GM23248 (cell line): ENCODE measurements at regions not wholly inside any gene's neighbourhood (a gene's known extent, or its start where the extent isn't known, plus 50 kb on each side); places are given as distances from the start of the nearest gene placed in this dataset.

Source experiments
- EZH2 ChIP-seq: fragments of 200-600 bp; sonication (generic); IDR thresholded peaks from 2 replicates; pipeline ENCODE4 v1.6.1; 2018; ENCODE audit warnings: antibody characterized with exemption, mild to moderate bottlenecking; ENCODE audit not compliant: insufficient read depth, poor library complexity, severe bottlenecking
- EZH2phosphoT487 ChIP-seq: fragments of 200-600 bp; sonication (generic); IDR thresholded peaks from 2 replicates; pipeline ENCODE4 v1.6.1; 2018; ENCODE audit warnings: antibody characterized with exemption, moderate library complexity, mild to moderate bottlenecking, low read depth; ENCODE audit not compliant: insufficient read depth

- no peak for TF ChIP-seq EZH2
- TF ChIP-seq EZH2phosphoT487, result no peak
Observed at GRCh38 chr17:14772776-14773175, 471.9 kb downstream of the HS3ST3B1 start.
